Ectodermal cell (in vitro differentiated cells): ENCODE measurements at regions not wholly inside any gene's neighbourhood (a gene's known extent, or its start where the extent isn't known, plus 50 kb on each side); places are given as distances from the start of the nearest gene placed in this dataset.

ENCODE experiments used
- H3K27ac ChIP-seq: 2 replicates; pipeline ENCODE4 v1.7.0; 2013; ENCODE audit warnings: mild to moderate bottlenecking, low read depth, low read length; ENCODE audit not compliant: insufficient read depth, poor library complexity, severe bottlenecking
- H3K27me3 ChIP-seq: 2 replicates; pipeline ENCODE4 v1.7.0; 2013; ENCODE audit warnings: mild to moderate bottlenecking, low read length; ENCODE audit not compliant: insufficient read depth, control insufficient read depth, poor library complexity, severe bottlenecking
- H3K36me3 ChIP-seq: one replicate; pipeline ENCODE4 v1.7.0; 2013; ENCODE audit warnings: low read length; ENCODE audit not compliant: control insufficient read depth, insufficient read depth
- H3K4me1 ChIP-seq: one replicate; pipeline ENCODE4 v1.7.0; 2013; ENCODE audit warnings: low read length; ENCODE audit not compliant: control insufficient read depth, insufficient read depth
- H3K4me3 ChIP-seq: 2 replicates; pipeline ENCODE4 v1.7.0; 2013; ENCODE audit warnings: low read depth, low read length, control low read depth; ENCODE audit not compliant: insufficient read depth
- H3K9me3 ChIP-seq: 2 replicates; pipeline ENCODE4 v1.7.0; 2013; ENCODE audit warnings: mild to moderate bottlenecking, low read length, moderate library complexity; ENCODE audit not compliant: control insufficient read depth
- WGBS, 2 experiments: methylation state at CpG; one replicate each; pipeline ENCODE4 v1.1.7; 2013; ENCODE audit warnings: missing lambda C conversion rate in 2 of 2; 5-methylcytosine and 5-hydroxymethylcytosine counted together

DNA sequence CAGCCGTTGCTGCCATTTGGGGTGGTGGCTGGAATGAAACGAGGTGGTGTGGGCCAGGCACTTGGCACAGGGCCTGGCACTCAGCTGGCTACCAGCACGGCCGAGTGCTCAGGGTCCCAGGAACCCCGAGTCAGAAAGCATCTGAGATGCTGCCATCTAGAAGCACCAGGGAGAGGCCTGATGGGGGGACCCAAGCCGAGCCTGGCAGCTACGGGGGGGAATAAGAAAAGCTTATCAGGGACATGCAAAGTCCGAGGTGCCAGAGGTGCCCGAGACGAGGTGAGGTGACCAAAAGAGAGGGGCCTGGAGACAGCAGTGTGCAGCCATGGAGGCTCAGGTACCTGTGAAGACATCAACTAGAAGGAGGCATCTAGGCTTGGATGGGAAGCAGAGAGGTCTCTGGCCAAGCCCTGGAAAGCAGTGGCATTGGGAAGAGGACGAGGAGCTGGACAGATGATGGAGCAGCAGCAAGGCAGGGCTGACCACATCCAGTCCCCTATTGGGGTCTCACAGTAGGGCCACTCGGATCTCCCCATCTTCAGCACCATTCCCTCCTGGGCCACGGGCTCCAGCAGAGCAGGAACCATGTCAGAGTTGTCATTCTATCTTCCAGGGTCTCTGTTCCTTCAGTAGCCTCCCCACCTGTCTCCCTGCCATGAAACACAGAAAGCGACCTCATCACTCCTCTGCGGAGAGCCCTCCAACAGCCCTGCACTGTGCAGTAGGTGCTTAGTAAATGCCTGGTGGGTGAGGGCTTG is 59.3 kb upstream of the DIO3 start:
- H3K4me1 ChIP-seq, result peaks cover 4% of the 10 kb centered on the region
- H3K9me3 ChIP-seq, result no peaks in the 10 kb centered on the region
- H3K4me3 ChIP-seq, result no peak overlapping the region
- no peaks in the 10 kb centered on the region for H3K36me3 ChIP-seq
- H3K27ac ChIP-seq, result no peak overlapping the region
- no peaks in the 10 kb centered on the region for H3K27me3 ChIP-seq
- WGBS, 2 experiments, result 87 to 89% methylated on average over 15 of the region's 15 CpGs

DNA sequence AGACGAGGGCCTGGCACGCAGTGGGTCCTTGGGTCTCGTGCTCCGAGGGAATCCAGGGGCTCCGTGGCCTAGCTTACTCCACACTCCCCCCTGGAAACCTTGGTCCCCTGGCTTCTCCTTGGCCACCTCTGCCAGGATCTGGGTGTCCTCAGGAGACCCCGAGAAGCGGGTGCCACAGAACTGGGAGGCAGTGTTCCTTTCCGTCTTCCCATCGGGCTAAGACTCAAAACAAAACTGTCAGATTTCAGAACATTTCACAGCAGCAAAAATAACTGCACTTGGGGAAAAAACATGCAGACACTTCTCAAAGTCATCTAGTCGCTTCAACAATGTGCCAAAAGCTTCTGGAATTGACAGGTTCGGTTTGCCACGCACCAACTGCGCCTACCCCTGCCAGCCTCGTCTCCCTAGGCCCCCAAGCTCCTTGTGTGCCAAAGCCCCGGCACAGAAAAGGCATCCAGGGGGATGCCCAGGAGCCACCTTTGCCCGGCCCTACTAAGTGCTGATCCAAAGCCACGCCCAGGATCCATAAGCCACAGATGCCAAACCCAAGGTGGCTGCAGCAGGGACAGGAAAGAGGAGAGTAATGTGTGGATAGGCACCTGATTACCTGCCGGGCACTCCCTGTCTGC is 58.4 kb upstream of the DIO3 start:
- Histone ChIP-seq H3K27me3 (no peaks in the 10 kb centered on the region), H3K4me3 (no peak overlapping the region), H3K9me3 (no peaks in the 10 kb centered on the region)

DNA sequence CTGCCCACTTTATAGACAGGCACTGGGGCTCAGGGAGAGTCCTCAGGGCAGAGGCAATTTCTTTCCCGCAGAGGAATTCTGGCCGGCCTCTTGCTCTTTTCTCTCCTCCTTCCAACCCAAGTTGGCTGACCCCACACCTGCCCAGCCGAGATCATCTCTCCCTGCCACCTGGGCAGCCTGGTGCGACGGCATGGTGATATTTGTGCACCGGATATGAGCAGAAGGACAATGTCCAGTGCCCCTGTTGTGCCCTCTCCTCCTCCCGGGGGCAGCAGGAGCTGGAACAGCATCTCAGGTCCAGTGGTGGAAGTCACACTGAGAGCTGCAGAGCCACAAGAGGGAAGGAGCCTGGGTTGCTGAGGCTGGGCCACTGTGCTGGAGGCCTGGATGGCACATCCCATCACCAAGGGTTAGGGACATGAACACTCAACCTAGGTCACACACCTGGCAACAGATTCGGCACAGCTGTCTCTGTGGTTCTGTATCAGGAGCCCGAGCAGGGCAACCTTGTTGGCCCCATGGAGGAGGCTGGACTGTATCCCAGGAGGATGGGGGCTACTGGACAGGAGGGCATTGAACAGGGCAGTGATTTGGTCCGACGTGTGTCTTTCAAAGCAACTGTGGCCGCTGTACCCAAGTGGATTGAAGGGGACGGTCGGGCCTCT is 57.7 kb upstream of the DIO3 start:
- 94 to 96% methylated on average over 14 of the region's 14 CpGs for WGBS, 2 experiments
- H3K27ac ChIP-seq, result no peak overlapping the region
- peaks cover 3% of the 10 kb centered on the region for H3K4me1 ChIP-seq
- H3K27me3 ChIP-seq, result no peaks in the 10 kb centered on the region
- no peaks in the 10 kb centered on the region for H3K36me3 ChIP-seq
- H3K4me3 ChIP-seq, result no peak overlapping the region
- H3K9me3 ChIP-seq, result no peaks in the 10 kb centered on the region

More for the DNA sequence above, 58.4 kb upstream of the DIO3 start:
- H3K27ac ChIP-seq, result no peak overlapping the region
- WGBS, 2 experiments, result 95% methylated on average over 18 of the region's 18 CpGs
- no peaks in the 10 kb centered on the region for H3K36me3 ChIP-seq
- peaks cover 3% of the 10 kb centered on the region for H3K4me1 ChIP-seq

DNA sequence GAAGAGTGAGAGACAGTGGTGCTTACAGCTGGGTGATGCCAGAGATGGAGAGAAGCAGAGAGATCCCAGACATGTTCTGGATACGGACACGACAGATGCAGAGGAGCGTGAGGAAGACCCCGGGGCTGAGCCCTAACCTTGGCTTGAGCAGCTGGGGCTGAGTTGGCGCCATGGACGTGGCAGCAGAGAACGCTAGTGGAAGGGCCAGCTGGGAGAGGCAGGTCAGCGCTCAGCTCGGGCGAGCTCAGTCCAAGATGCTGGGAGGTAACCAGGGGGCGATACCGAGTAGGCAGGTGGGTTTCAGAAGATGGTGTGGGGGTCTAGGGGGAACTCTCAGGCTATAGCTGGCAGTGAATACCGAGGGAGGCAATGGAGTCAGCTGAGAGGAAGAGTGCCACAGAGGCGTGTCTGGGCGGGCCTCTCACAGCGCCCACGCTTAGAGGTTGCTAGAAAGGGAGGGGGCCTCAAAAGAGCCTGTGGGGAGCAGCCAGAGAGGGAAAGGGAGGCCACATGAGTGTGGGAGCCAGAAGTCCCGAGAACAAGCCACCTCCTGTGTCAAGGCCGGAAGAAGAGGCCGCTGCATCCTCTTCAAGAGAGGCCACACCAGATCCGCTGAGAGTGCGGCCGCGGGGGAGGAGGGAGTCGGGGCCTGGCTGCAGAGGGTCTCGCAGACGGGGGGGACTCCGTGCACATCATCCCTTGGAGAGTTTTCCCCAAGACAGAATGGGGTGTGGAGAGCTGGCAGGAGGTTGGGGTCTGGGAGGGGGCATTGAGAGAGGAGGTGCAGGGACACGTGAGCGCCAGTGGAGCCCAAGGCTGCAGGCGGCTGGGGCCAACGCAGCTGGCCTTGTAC is 57.0 kb upstream of the DIO3 start:
- no peaks in the 10 kb centered on the region for H3K36me3 ChIP-seq
- H3K27me3 ChIP-seq, result no peaks in the 10 kb centered on the region
- no peak overlapping the region for H3K4me3 ChIP-seq
- H3K27ac ChIP-seq, result no peak overlapping the region
- H3K9me3 ChIP-seq, result no peaks in the 10 kb centered on the region
- WGBS, 2 experiments, result 89 to 91% methylated on average over 32 of the region's 32 CpGs
- H3K4me1 ChIP-seq, result peaks cover 3% of the 10 kb centered on the region

DNA sequence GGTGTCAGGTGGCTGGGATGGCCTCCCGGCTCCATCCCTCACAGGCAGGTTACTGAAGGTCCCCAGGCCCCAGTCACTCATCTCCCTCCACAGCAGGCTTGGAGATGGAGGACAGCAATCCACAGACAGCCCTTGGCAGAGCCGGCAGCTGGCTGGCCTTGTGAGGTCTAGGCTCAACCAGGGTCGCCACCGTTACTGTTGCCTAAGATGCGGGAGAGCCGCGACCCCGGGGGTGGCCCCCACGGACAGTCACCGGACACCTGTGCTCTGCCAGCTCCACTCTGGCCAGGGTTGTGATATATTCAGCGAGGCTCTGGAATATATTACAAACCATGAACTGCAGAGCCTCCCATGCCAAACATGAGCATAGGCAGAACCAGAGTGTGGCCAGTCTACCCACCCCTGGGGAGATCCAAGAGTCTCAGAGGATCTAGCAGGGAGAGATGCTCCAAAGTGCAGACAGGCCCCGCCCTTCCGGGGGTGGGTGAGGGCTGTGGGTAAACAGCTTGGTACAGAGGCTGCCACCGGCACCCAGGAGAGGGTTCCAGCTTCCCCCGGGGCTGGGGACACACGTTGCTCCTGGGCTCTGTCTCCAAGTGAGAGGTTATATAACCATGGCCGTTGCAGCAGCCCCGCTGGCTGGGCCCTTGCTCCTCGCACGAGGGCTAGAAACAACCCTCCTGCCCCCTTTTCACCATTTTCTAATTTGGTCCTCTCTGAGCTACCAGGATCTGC is 55.9 kb upstream of the DIO3 start:
- H3K4me1 ChIP-seq, result peaks cover 3% of the 10 kb centered on the region
- H3K4me3 ChIP-seq, result no peak overlapping the region
- H3K36me3 ChIP-seq, result no peaks in the 10 kb centered on the region
- H3K27ac ChIP-seq, result no peak overlapping the region
- H3K9me3 ChIP-seq, result no peaks in the 10 kb centered on the region
- no peaks in the 10 kb centered on the region for H3K27me3 ChIP-seq
- WGBS, 2 experiments, result 93 to 94% methylated on average over 20 of the region's 20 CpGs

DNA sequence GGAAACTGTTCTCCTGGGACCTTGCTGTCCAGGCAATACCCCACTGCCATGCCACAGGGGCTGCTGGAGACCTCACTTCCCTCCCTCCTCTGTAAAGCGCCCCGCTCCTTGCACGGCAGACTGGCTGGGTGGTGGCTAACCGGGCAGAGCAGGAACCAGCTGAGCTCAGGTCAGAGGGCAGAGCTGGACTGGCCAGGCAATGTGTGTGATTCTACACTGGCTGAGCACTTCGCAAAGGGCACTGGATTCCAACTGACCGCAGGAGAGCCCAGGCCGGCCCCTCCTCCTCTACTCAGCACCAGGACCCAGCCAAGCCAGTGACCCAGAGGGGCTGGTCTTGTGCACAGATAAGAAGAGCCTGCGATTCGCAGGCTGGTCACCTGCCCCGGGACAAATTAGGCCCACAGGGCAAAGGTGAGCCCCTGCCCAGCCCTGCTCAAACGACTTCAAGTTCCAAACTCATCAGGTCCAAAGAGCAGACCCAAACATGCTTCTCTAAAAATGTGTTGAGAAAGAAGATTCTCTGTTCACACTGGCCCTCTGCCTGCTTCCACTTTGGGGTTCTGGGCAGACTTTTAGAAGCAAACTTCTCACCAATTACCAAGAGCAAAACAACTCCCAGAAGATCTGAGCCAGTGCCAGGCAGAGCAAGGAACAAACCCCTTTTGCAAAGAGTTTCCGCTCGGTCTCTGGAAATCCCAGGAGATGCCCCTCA is 54.9 kb upstream of the DIO3 start:
- H3K4me1 ChIP-seq, result peaks cover 3% of the 10 kb centered on the region
- 92 to 94% methylated on average over 13 of the region's 13 CpGs for WGBS, 2 experiments

DNA sequence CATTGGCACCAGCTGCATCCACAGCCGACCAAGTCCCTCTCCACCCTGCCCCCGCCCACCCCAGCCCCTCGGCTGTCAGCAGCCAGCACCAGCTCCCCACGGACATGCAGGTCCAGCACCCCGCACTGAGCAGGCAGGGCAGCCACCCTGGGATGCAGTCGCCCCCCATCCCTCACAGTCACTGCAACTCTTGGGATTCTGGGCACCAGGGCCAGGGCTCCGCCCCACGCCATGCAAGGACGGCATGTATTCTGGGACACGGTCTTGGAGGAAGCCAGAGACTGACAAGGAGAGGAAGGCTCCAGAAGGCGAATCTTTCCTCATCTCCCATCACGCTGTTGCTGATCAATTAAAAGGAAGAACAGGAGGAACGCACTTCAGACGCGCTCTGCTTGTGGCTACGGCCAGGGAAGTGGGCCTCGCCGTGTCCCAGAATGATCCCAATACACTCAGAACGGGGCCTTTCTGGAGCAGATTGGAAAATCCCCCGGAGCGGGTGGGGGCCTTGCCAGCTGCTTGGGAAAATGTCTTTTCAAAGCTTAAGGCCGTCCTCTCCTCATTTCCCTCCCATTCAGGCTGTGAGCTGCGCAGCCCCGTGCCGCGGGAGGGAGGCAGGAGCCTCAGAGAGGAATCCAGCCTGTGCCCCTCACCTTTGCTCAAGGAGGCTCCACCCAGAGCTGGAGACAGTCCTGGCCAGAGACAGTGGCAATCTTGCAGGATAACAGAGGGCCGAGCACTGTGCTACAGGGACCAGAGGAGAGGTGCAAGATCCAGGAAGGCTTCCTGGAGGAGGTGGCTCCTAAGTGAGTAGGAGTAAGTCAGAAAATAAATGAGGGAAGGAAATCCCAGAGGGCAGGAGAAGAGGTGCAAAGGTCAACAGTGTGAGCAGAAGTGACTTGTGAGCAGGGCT is 54.1 kb upstream of the DIO3 start:
- Histone ChIP-seq H3K27ac (no peak overlapping the region), H3K27me3 (no peaks in the 10 kb centered on the region), H3K4me3 (no peak overlapping the region), H3K9me3 (no peaks in the 10 kb centered on the region), H3K4me1 (peaks cover 3% of the 10 kb centered on the region), H3K36me3 (no peaks in the 10 kb centered on the region)
- WGBS, 2 experiments, result 89 to 90% methylated on average over 27 of the region's 27 CpGs

More for the DNA sequence above, 54.9 kb upstream of the DIO3 start:
- H3K27ac ChIP-seq, result no peak overlapping the region
- H3K36me3 ChIP-seq, result no peaks in the 10 kb centered on the region
- H3K9me3 ChIP-seq, result no peaks in the 10 kb centered on the region
- H3K27me3 ChIP-seq, result no peaks in the 10 kb centered on the region
- H3K4me3 ChIP-seq, result no peak overlapping the region

DNA sequence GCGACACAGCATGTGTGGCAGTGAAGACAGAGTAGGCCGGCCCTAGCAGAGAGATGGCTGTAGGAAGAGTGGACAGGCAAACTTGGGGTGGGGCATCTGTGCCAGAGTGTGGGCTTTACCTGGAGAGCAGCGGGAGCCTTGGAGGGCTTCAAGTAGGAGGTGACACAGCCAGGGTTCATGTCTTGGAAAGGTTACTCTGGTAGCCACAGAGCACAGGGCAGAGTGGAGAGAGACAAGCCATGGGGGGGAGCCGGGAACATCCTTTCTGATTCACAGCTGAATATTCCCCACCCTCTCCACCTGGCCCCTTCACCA is 53.5 kb upstream of the DIO3 start:
- Histone ChIP-seq H3K4me1 (peaks cover 3% of the 10 kb centered on the region), H3K27me3 (no peaks in the 10 kb centered on the region), H3K36me3 (no peaks in the 10 kb centered on the region), H3K9me3 (no peaks in the 10 kb centered on the region), H3K27ac (no peak overlapping the region), H3K4me3 (no peak overlapping the region)
- 94 to 95% methylated on average over 4 of the region's 4 CpGs for WGBS, 2 experiments
